H9 (cell line): ENCODE measurements at regions not wholly inside any gene's neighbourhood (a gene's known extent, or its start where the extent isn't known, plus 50 kb on each side); places are given as distances from the start of the nearest gene placed in this dataset.

ENCODE experiments used
- DNase-seq: peaks from one replicate; pipeline ENCODE4 v3.0.0-alpha.2; 2017
- H2AFZ ChIP-seq: one replicate; pipeline ENCODE4 v1.6.1; 2013; ENCODE audit warnings: mild to moderate bottlenecking, low read length, control low read depth, moderate library complexity
- H2AK5ac ChIP-seq: 2 replicates; pipeline ENCODE4 v1.6.1; 2013; ENCODE audit warnings: low read length, control low read depth, mixed read lengths; ENCODE audit not compliant: insufficient read length
- H2BK120ac ChIP-seq: one replicate; pipeline ENCODE4 v1.6.1; 2013; ENCODE audit warnings: low read depth, mild to moderate bottlenecking, low read length, control low read depth, inconsistent platforms; ENCODE audit not compliant: poor library complexity, severe bottlenecking
- H2BK12ac ChIP-seq: 2 replicates; pipeline ENCODE4 v1.6.1; 2013; ENCODE audit warnings: low read length, control low read depth, mixed read lengths, low read depth; ENCODE audit not compliant: insufficient read length
- H2BK15ac ChIP-seq: 2 replicates; pipeline ENCODE4 v1.6.1; 2013; ENCODE audit warnings: low read depth, low read length, control low read depth
- H2BK20ac ChIP-seq: one replicate; pipeline ENCODE4 v1.6.1; 2013; ENCODE audit warnings: low read depth, mild to moderate bottlenecking, low read length, control low read depth, inconsistent platforms; ENCODE audit not compliant: poor library complexity, severe bottlenecking
- H2BK5ac ChIP-seq: 2 replicates; pipeline ENCODE4 v1.6.1; 2013; ENCODE audit warnings: low read length, control low read depth, mixed read lengths; ENCODE audit not compliant: insufficient read length
- H3K14ac ChIP-seq: 2 replicates; pipeline ENCODE4 v1.6.1; 2013; ENCODE audit warnings: low read length, control low read depth; ENCODE audit not compliant: insufficient read depth
- H3K18ac ChIP-seq: 2 replicates; pipeline ENCODE4 v1.6.1; 2013; ENCODE audit warnings: low read depth, mild to moderate bottlenecking, mixed read lengths, low read length, control low read depth; ENCODE audit not compliant: insufficient read length
- H3K23ac ChIP-seq: 2 replicates; pipeline ENCODE4 v1.6.1; 2013; ENCODE audit warnings: low read length, control low read depth, mixed read lengths, low read depth; ENCODE audit not compliant: insufficient read length
- H3K23me2 ChIP-seq: 2 replicates; pipeline ENCODE4 v1.6.1; 2013; ENCODE audit warnings: low read depth, mild to moderate bottlenecking, mixed read lengths, low read length, control low read depth; ENCODE audit not compliant: insufficient read length, poor library complexity, severe bottlenecking
- H3K27ac ChIP-seq: 2 replicates; pipeline ENCODE4 v1.5.1; 2013; ENCODE audit warnings: low read length, control low read depth, mixed read lengths, low read depth; ENCODE audit not compliant: insufficient read length
- H3K27me3 ChIP-seq: 2 replicates; pipeline ENCODE4 v1.6.1; 2013; ENCODE audit warnings: low read length, control low read depth, inconsistent platforms; ENCODE audit not compliant: insufficient read depth
- H3K4ac ChIP-seq: 2 replicates; pipeline ENCODE4 v1.6.1; 2013; ENCODE audit warnings: low read depth, mild to moderate bottlenecking, control low read depth, inconsistent platforms, low read length, moderate library complexity
- H3K4me1 ChIP-seq: 2 replicates; pipeline ENCODE4 v1.6.1; 2013; ENCODE audit warnings: low read length, control low read depth, inconsistent platforms; ENCODE audit not compliant: insufficient read depth
- H3K4me2 ChIP-seq: 2 replicates; pipeline ENCODE4 v1.6.1; 2013; ENCODE audit warnings: low read length, control low read depth, mixed read lengths; ENCODE audit not compliant: insufficient read length, insufficient read depth
- H3K56ac ChIP-seq: 2 replicates; pipeline ENCODE4 v1.6.1; 2013; ENCODE audit warnings: low read depth, mild to moderate bottlenecking, mixed read lengths, low read length, control low read depth; ENCODE audit not compliant: insufficient read length
- H3K79me1 ChIP-seq: 2 replicates; pipeline ENCODE4 v1.6.1; 2013; ENCODE audit warnings: low read depth, mild to moderate bottlenecking, moderate library complexity, low read length, control low read depth, inconsistent platforms; ENCODE audit not compliant: insufficient read depth, poor library complexity, severe bottlenecking
- H3K79me2 ChIP-seq: 2 replicates; pipeline ENCODE4 v1.6.1; 2013; ENCODE audit warnings: low read length, control low read depth, inconsistent platforms; ENCODE audit not compliant: insufficient read depth
- H3K9ac ChIP-seq: 2 replicates; pipeline ENCODE4 v1.6.1; 2013; ENCODE audit warnings: low read length, control low read depth, mixed read lengths; ENCODE audit not compliant: insufficient read length; ENCODE audit errors: extremely low read depth
- H3K9me3 ChIP-seq: one replicate; pipeline ENCODE4 v1.6.1; 2013; ENCODE audit warnings: low read depth, low read length, inconsistent platforms; ENCODE audit not compliant: control insufficient read depth
- H3T11ph ChIP-seq: one replicate; pipeline ENCODE4 v1.6.1; 2013; ENCODE audit warnings: mild to moderate bottlenecking, low read length, control low read depth, inconsistent platforms
- H4K20me1 ChIP-seq: one replicate; pipeline ENCODE4 v1.6.1; 2013; ENCODE audit not compliant: control insufficient read depth, insufficient read length, insufficient read depth
- H4K5ac ChIP-seq: 2 replicates; pipeline ENCODE4 v1.6.1; 2013; ENCODE audit warnings: low read depth, mild to moderate bottlenecking, mixed read lengths, low read length, control low read depth; ENCODE audit not compliant: insufficient read length
- H4K8ac ChIP-seq: replicated peaks from 2 replicates; pipeline ENCODE4 v1.6.1; 2013; ENCODE audit warnings: low read length, control low read depth, mixed read lengths, low read depth; ENCODE audit not compliant: insufficient read length
- H4K91ac ChIP-seq: 2 replicates; pipeline ENCODE4 v1.6.1; 2013; ENCODE audit warnings: low read depth, mild to moderate bottlenecking, moderate library complexity, mixed read lengths, low read length, control low read depth; ENCODE audit not compliant: insufficient read length
- H3K27ac Mint-ChIP-seq, 3 experiments: 2 replicates in 2 of 3; 3 replicates in 1 of 3; pipeline ENCODE4 v1.8.0; 2020 to 2021; ENCODE audit warnings: mixed read lengths in 3 of 3, mild to moderate bottlenecking in 1 of 3, moderate library complexity in 1 of 3
- H3K27me3 Mint-ChIP-seq: 2 replicates; pipeline ENCODE4 v1.8.0; 2021; ENCODE audit warnings: low read depth, mild to moderate bottlenecking, moderate library complexity, mixed read lengths
- H3K36me3 Mint-ChIP-seq, 3 experiments: 2 replicates in 2 of 3; 3 replicates in 1 of 3; pipeline ENCODE4 v1.8.0; 2020 to 2021; ENCODE audit warnings: low read depth in 3 of 3, mixed read lengths in 3 of 3; ENCODE audit not compliant: insufficient read depth in 1 of 3
- H3K4me1 Mint-ChIP-seq, 2 experiments: 2 replicates each; pipeline ENCODE4 v1.8.0; 2020; ENCODE audit warnings: mixed read lengths in 2 of 2
- H3K4me3 Mint-ChIP-seq, 2 experiments: 2 replicates in 1 of 2; 3 replicates in 1 of 2; pipeline ENCODE4 v1.8.0; 2020 to 2021; ENCODE audit warnings: mild to moderate bottlenecking in 2 of 2, mixed read lengths in 2 of 2, moderate library complexity in 1 of 2
- H3K9me3 Mint-ChIP-seq, 2 experiments: 2 replicates in 1 of 2; 3 replicates in 1 of 2; pipeline ENCODE4 v1.8.0; 2020; ENCODE audit warnings: mild to moderate bottlenecking in 2 of 2, mixed read lengths in 2 of 2, moderate library complexity in 1 of 2
- CTCF ChIP-seq: fragments of 200-600 bp; sonication (generic); conservative IDR thresholded peaks from 3 replicates; pipeline ENCODE4 v1.8.0; 2021; ENCODE audit warnings: antibody characterized with exemption, mild to moderate bottlenecking
- WGBS: extraction: QIAGEN DNeasy Blood & Tissue Kit; methylation state at CpG from one replicate; pipeline ENCODE4 v1.1.7; 2013; ENCODE audit warnings: missing lambda C conversion rate, low lambda C conversion rate, mixed read lengths; ENCODE audit not compliant: insufficient read length; ENCODE audit errors: extremely low coverage; 5-methylcytosine and 5-hydroxymethylcytosine counted together

GRCh38 chr16:26605626-26606271, 461.0 kb upstream of the C16orf82 start:
- Histone ChIP-seq H2BK120ac (no peak overlapping the region), H3K23ac (no peak overlapping the region), H3K9me3 (no peaks in the 10 kb centered on the region), H4K5ac (no peak overlapping the region), H2BK12ac (no peak overlapping the region), H2BK20ac (no peak overlapping the region), H2BK15ac (no peak overlapping the region), H3K4me2 (no peak overlapping the region), H2AK5ac (no peak overlapping the region), H3K9ac (no peak overlapping the region), H3K27ac (no peak overlapping the region), H3K18ac (no peak overlapping the region), H3K23me2 (no peaks in the 10 kb centered on the region), H3K56ac (no peak overlapping the region), H4K91ac (no peak overlapping the region), H3K4ac (no peak overlapping the region), H3K4me1 (no peaks in the 10 kb centered on the region), H3K27me3 (no peaks in the 10 kb centered on the region), H4K8ac (no peak overlapping the region), H3T11ph (no peak overlapping the region), H2BK5ac (no peak overlapping the region), H3K79me2 (no peaks in the 10 kb centered on the region), H3K14ac (no peak overlapping the region), H2AFZ (no peak overlapping the region), H4K20me1 (no peaks in the 10 kb centered on the region), H3K79me1 (no peaks in the 10 kb centered on the region)
- Mint-ChIP-seq H3K9me3 (no peaks in the 10 kb centered on the region), H3K36me3 (no peaks in the 10 kb centered on the region; a peak in 1 of 7 replicates), H3K4me1 (peaks cover under 1% of the 10 kb centered on the region in 2 experiments; a peak in 2 of 4 replicates), H3K27ac (peak overlapping the region in 1 of 3 experiments; percentile 87; a peak in 1 of 7 replicates), H3K4me3 (no peak overlapping the region), H3K27me3 (no peaks in the 10 kb centered on the region; the same call in none of the 2 replicates)
- TF ChIP-seq CTCF = no peak
- no peak for DNase-seq
- WGBS = no CpG with 5 or more reads among the region's 13 CpGs
